ENCODE measurements at regions not wholly inside any gene's neighbourhood (a gene's known extent, or its start where the extent isn't known, plus 50 kb on each side); places are given as distances from the start of the nearest gene placed in this dataset.

DNA sequence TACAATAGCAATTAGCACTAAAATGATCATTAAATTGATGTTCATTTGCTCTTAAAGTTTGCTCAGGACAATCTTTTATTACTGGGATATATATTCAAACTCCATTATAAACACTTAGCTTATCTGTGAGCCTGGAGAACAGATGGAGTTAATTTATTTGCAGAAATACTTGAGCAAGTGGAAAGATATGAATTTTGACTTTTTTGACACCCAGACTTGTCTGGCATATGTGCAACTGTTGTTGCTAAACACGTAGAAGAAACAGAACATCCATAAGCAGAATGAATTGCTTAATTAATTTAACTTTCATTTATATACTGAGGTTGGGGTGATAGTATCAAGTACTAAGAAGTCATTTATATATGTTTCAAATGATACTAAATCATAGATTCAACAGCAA, 820.7 kb upstream of the TYRP1 start:
- ChIA-PET POLR2A (no interaction called here), CTCF (no interaction called here)
- no peak for TF ChIP-seq CTCF (IDR thresholded peaks at IDR 0.05; ENCODE audit: low read depth, low read length)
- no peak overlapping the region for H3K27ac ChIP-seq (ENCODE audit: low read depth, low read length)
- no peak for DNase-seq (ENCODE audit: low read depth, low spot score)
- no peak overlapping the region for H3K4me3 ChIP-seq (ENCODE audit: low read depth, low read length)
- H3K27me3 ChIP-seq (ENCODE audit: control insufficient read depth, insufficient read depth, low read length): no peaks in the 10 kb centered on the region
- no peaks in the 10 kb centered on the region; the same call in 1 of the 2 replicates for H3K9me3 ChIP-seq (ENCODE audit: control insufficient read depth, insufficient read depth, low read length)

- no peak for DNase-seq (ENCODE audit: low read depth, low spot score)
- H3K4me3 ChIP-seq (ENCODE audit: low read depth, low read length): no peak overlapping the region
- TF ChIP-seq CTCF (IDR thresholded peaks at IDR 0.05; ENCODE audit: low read depth, low read length): no peak
- H3K9me3 ChIP-seq (ENCODE audit: control insufficient read depth, insufficient read depth, low read length): no peaks in the 10 kb centered on the region; the same call in 1 of the 2 replicates
- CTCF ChIA-PET: no interaction called here
- no peaks in the 10 kb centered on the region for H3K27me3 ChIP-seq (ENCODE audit: control insufficient read depth, insufficient read depth, low read length)
- POLR2A ChIA-PET: no interaction called here
- no peak overlapping the region for H3K27ac ChIP-seq (ENCODE audit: low read depth, low read length)
Measured at GRCh38 chr9:11874414-11874813, 818.8 kb upstream of the TYRP1 start.

- no peak overlapping the region for H3K4me3 ChIP-seq (ENCODE audit: low read depth, low read length)
- TF ChIP-seq CTCF (IDR thresholded peaks at IDR 0.05; ENCODE audit: low read depth, low read length): no peak
- H3K27ac ChIP-seq (ENCODE audit: low read depth, low read length): no peak overlapping the region
- no peak for DNase-seq (ENCODE audit: low read depth, low spot score)
- no peaks in the 10 kb centered on the region for H3K27me3 ChIP-seq (ENCODE audit: control insufficient read depth, insufficient read depth, low read length)
- ChIA-PET CTCF (no interaction called here), POLR2A (no interaction called here)
- peaks cover 10% of the 10 kb centered on the region for H3K9me3 ChIP-seq (ENCODE audit: control insufficient read depth, insufficient read depth, low read length)
Measured at GRCh38 chr9:11892401-11892800, 800.8 kb upstream of the TYRP1 start.

DNA sequence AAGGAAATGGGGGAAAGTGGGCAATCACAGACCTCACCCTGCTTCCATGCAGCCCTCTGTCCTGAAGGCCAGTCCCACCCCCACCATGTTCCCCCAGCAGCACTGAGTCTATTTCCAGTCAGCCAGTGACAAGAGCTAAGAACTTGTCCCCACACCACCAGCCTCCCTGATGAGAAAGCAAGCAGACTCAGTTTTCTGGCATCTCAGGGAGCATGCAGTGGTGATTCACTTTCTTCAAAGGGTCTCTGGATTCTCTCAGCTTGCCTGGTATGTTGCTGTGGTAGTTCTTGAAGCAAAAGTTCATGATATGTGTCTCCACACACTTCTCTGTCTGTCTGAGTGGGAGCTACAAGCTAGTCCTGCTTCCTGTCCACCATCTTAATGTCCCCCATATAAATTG, 799.9 kb upstream of the TYRP1 start:
- no peak for TF ChIP-seq CTCF (IDR thresholded peaks at IDR 0.05; ENCODE audit: low read depth, low read length)
- no peak for DNase-seq (ENCODE audit: low read depth, low spot score)
- Histone ChIP-seq H3K9me3 (ENCODE audit: control insufficient read depth, insufficient read depth, low read length) (peaks cover 10% of the 10 kb centered on the region), H3K27me3 (ENCODE audit: control insufficient read depth, insufficient read depth, low read length) (no peaks in the 10 kb centered on the region), H3K4me3 (ENCODE audit: low read depth, low read length) (no peak overlapping the region), H3K27ac (ENCODE audit: low read depth, low read length) (no peak overlapping the region)
- ChIA-PET CTCF (no interaction called here), POLR2A (no interaction called here)

DNA sequence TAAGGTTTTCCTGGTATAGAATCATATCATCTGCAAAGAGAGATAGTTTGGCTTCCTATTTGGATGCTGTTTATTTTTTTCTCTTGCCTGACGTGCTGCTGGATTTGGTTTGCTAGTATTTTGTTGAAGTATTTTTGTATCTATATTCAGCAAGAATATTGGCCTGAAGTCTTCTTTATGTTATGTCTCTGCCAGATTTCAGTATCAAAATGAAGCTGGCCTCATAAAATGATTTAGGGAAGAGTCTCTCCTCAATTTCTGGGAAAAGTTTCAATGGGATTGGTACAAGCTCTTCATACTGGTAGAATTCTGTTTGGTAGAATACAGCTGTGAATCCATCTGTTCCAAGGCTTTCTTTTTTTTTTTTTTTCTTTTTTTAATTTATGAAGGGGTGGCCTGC, 799.0 kb upstream of the TYRP1 start:
- ChIA-PET POLR2A (no interaction called here), CTCF (no interaction called here)
- DNase-seq (ENCODE audit: low read depth, low spot score): no peak
- no peak overlapping the region for H3K4me3 ChIP-seq (ENCODE audit: low read depth, low read length)
- H3K27me3 ChIP-seq (ENCODE audit: control insufficient read depth, insufficient read depth, low read length): no peaks in the 10 kb centered on the region
- H3K27ac ChIP-seq (ENCODE audit: low read depth, low read length): no peak overlapping the region
- TF ChIP-seq CTCF (IDR thresholded peaks at IDR 0.05; ENCODE audit: low read depth, low read length): no peak
- H3K9me3 ChIP-seq (ENCODE audit: control insufficient read depth, insufficient read depth, low read length): peaks cover 10% of the 10 kb centered on the region
